ES-I3 (cell line): ENCODE measurements at regions not wholly inside any gene's neighbourhood (a gene's known extent, or its start where the extent isn't known, plus 50 kb on each side); places are given as distances from the start of the nearest gene placed in this dataset.

Source experiments
- H3K36me3 ChIP-seq: 2 replicates; pipeline ENCODE4 v1.6.1; 2013; ENCODE audit warnings: mild to moderate bottlenecking, low read length, control low read depth, moderate library complexity; ENCODE audit not compliant: insufficient read depth
- H3K4me1 ChIP-seq: 2 replicates; pipeline ENCODE4 v1.6.1; 2013; ENCODE audit warnings: mild to moderate bottlenecking, control low read depth, low read length; ENCODE audit not compliant: insufficient read depth
- H3K9ac ChIP-seq: 2 replicates; pipeline ENCODE4 v1.6.1; 2013; ENCODE audit warnings: low read depth, mild to moderate bottlenecking, low read length, moderate library complexity
- H3K9me3 ChIP-seq: 2 replicates; pipeline ENCODE4 v1.6.1; 2013; ENCODE audit warnings: mild to moderate bottlenecking, low read length, moderate library complexity; ENCODE audit not compliant: control insufficient read depth, insufficient read depth

DNA sequence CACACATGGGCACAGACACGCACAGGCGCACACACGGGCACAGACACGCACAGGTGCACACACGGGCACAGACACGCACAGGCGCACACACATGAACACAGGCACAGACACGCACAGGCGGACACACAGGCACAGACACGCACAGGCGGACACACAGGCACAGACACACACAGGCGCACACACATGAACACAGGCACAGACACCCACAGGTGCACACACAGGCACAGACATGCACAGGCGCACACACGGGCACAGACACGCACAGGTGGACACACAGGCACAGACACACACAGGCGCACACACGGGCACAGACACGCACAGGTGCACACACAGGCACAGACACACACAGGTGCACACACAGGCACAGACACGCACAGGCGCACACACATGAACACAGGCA lies 312.8 kb upstream of the IRX1 start:
- Histone ChIP-seq H3K4me1 (0 out of 2 replicates have a peak, but pooled peaks cover 4% of the 10 kb centered on the region), H3K9me3 (no peaks in the 10 kb centered on the region), H3K9ac (no peak overlapping the region), H3K36me3 (no peaks in the 10 kb centered on the region)

DNA sequence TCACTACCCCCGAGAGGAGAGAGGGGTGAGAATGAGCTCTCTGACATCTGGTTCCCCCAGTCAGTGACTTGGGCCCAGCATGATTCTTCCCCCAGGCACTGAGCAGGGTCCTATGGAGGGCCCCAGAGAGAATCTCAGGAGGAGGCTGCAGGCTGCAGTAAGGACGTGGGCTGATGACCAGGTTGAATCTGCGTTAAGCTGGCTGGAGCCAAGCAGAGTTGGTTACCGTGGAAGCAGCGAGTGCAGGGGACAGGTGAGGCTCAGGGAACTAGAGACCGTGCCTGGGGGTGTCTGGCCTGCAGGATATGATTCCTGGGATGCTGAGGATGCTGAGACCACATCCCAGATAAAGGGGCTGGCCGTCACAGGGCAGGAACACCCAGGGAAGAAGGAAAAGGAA lies 314.3 kb upstream of the IRX1 start:
- Histone ChIP-seq H3K4me1 (0 out of 2 replicates have a peak, but pooled peaks cover 4% of the 10 kb centered on the region), H3K9me3 (no peaks in the 10 kb centered on the region), H3K9ac (no peak overlapping the region), H3K36me3 (no peaks in the 10 kb centered on the region)

GRCh38 chr5:3278643-3279042 lies 317.0 kb upstream of the IRX1 start:
- Histone ChIP-seq H3K9ac (no peak overlapping the region), H3K36me3 (no peaks in the 10 kb centered on the region), H3K9me3 (no peaks in the 10 kb centered on the region), H3K4me1 (0 out of 2 replicates have a peak, but pooled peaks cover 4% of the 10 kb centered on the region)

- Histone ChIP-seq H3K4me1 (0 out of 2 replicates have a peak, but pooled peaks cover 4% of the 10 kb centered on the region), H3K9me3 (no peaks in the 10 kb centered on the region), H3K9ac (no peak overlapping the region), H3K36me3 (no peaks in the 10 kb centered on the region)
Measured at GRCh38 chr5:3277590-3278196, 317.9 kb upstream of the IRX1 start.

- Histone ChIP-seq H3K9ac (no peak overlapping the region), H3K36me3 (no peaks in the 10 kb centered on the region), H3K4me1 (0 out of 2 replicates have a peak, but pooled peaks cover 4% of the 10 kb centered on the region), H3K9me3 (no peaks in the 10 kb centered on the region)
Measured at GRCh38 chr5:3276896-3277295, 318.7 kb upstream of the IRX1 start.

DNA sequence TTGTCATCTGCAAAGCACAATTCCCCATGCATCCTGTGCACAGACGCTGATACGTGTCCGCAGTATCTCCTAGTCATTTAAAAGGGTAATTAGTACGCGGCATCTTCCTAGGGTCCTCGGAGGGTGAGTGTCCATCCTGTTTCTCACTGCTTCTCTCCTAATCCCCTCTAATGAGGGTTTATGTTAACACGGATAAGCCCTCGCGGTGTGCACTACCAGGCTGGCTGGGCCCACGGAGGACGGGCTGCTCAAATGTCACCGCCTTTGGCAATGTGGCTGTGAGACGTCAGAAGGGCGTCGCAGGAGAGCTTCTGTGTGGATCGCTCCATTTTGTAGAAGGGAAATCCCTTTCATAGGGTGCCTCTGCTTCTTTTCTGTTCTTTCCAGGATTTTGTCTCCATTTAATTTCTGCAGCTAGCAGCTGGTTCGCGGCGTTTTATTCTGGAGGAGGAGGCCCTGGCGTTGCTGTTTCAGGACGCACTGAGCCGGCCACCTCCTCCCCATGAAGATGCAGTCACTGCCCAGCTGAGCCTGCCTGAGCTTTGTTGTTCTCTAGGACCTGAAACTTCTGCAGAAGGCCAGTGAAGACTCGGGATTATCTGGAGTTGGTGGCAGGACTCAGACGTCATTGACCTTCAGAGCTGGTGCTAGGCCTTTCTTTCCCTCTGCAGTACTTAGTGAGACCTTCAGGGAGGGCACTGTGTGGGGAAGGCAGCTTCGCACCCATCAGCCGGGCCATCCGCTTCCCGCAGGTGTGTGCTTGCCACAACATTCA lies 326.1 kb upstream of the IRX1 start:
- no peaks in the 10 kb centered on the region for H3K4me1 ChIP-seq
- no peaks in the 10 kb centered on the region for H3K36me3 ChIP-seq
- no peak overlapping the region for H3K9ac ChIP-seq
- H3K9me3 ChIP-seq: no peaks in the 10 kb centered on the region

DNA sequence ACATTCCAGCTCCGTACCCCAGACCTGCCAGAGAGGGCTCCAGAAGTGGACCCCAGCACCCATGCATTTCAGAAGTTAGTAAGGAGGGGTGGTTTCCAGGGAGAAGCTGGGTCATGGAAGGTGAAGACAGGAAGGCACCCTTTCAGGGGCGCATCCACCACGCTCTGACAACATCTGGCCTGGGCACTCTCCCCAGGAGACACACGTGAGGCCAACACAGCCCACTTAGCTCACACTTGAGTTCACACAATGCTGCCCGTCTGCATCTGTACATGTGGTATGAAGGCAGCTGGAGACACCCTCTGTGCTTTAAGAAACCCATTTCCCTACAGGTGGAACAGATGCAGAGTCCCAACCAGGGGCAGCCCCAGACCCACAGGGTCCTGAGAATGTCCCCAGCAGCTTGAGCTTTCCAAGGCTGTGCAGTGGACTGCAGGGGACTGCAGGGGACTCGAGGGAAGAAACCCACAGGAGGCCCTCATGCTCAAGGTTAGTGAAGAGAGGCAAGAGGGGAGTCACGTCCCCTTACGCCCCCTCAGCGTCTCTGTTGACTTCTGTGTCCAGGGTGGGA lies 326.8 kb upstream of the IRX1 start:
- Histone ChIP-seq H3K36me3 (no peaks in the 10 kb centered on the region), H3K9ac (no peak overlapping the region), H3K4me1 (no peaks in the 10 kb centered on the region), H3K9me3 (no peaks in the 10 kb centered on the region)

- no peaks in the 10 kb centered on the region for H3K36me3 ChIP-seq
- no peaks in the 10 kb centered on the region for H3K4me1 ChIP-seq
- H3K9me3 ChIP-seq: no peaks in the 10 kb centered on the region
- no peak overlapping the region for H3K9ac ChIP-seq
Measured at GRCh38 chr5:3266861-3267260, 328.8 kb upstream of the IRX1 start.

- Histone ChIP-seq H3K4me1 (no peaks in the 10 kb centered on the region), H3K9me3 (no peaks in the 10 kb centered on the region), H3K36me3 (no peaks in the 10 kb centered on the region), H3K9ac (no peak overlapping the region)
Measured at GRCh38 chr5:3265936-3266335, 329.7 kb upstream of the IRX1 start.

- Histone ChIP-seq H3K9me3 (no peaks in the 10 kb centered on the region), H3K4me1 (no peaks in the 10 kb centered on the region), H3K36me3 (no peaks in the 10 kb centered on the region), H3K9ac (no peak overlapping the region)
Measured at GRCh38 chr5:3265131-3265885, 330.3 kb upstream of the IRX1 start.

- Histone ChIP-seq H3K4me1 (no peaks in the 10 kb centered on the region), H3K36me3 (no peaks in the 10 kb centered on the region), H3K9ac (no peak overlapping the region), H3K9me3 (no peaks in the 10 kb centered on the region)
Measured at GRCh38 chr5:3262451-3262850, 333.2 kb upstream of the IRX1 start.

GRCh38 chr5:3261081-3261480 lies 334.6 kb upstream of the IRX1 start:
- Histone ChIP-seq H3K9ac (no peak overlapping the region), H3K36me3 (no peaks in the 10 kb centered on the region), H3K9me3 (no peaks in the 10 kb centered on the region), H3K4me1 (no peaks in the 10 kb centered on the region)

GRCh38 chr5:3258050-3258449 lies 337.6 kb upstream of the IRX1 start:
- no peaks in the 10 kb centered on the region for H3K9me3 ChIP-seq
- no peaks in the 10 kb centered on the region for H3K4me1 ChIP-seq
- H3K9ac ChIP-seq: no peak overlapping the region
- H3K36me3 ChIP-seq: no peaks in the 10 kb centered on the region

GRCh38 chr5:3252235-3252634 lies 343.4 kb upstream of the IRX1 start:
- Histone ChIP-seq H3K9ac (no peak overlapping the region), H3K4me1 (peaks cover 7% of the 10 kb centered on the region; the same call in 1 of the 2 replicates), H3K36me3 (no peaks in the 10 kb centered on the region), H3K9me3 (no peaks in the 10 kb centered on the region)
